ENCODE measurements at regions not wholly inside any gene's neighbourhood (a gene's known extent, or its start where the extent isn't known, plus 50 kb on each side); places are given as distances from the start of the nearest gene placed in this dataset.

GRCh38 chr6:91560409-91560808 lies 973.5 kb upstream of the MAP3K7 start:
- Histone ChIP-seq H3K27me3 (ENCODE audit: insufficient read depth in 3 of 3, low read length in 2 of 3) (no peaks in the 10 kb centered on the region), H3K27ac (no peak overlapping the region), H3K36me3 (ENCODE audit: insufficient read depth in 1 of 2, low read depth in 1 of 2) (no peaks in the 10 kb centered on the region), H3K4me3 (no peak overlapping the region), H3K9me3 (no peaks in the 10 kb centered on the region), H3K4me1 (no peaks in the 10 kb centered on the region)
- intact Hi-C loops (cut with DNase I): no loop called here
- 93 to 97% (median 93%) methylated on average over 3 of the region's 3 CpGs for WGBS, 3 donors
- DNase-seq (no peak), ATAC-seq (no peak)
- TF ChIP-seq CTCF (IDR thresholded peaks at IDR 0.05): no peak

DNA sequence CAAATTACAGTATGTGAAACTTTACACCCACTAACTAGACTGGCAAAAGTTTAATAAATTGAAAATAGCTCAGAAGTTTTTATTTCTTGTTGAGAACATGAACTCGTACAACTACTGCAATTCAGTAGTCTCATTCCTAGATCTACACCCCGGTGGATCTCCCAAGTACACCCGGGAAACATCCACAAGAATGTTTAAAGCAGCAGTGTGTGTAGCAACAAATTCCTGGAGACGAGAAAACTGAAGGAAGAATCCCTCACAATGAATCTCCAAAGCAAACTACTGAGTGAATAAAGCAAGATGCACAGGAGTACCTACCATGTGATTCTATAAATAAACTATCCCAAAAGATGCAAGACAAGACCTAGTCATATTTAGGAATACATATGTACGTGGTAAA lies 954.0 kb upstream of the MAP3K7 start:
- Histone ChIP-seq H3K27ac (no peak overlapping the region), H3K27me3 (ENCODE audit: insufficient read depth in 3 of 3, low read length in 2 of 3) (no peaks in the 10 kb centered on the region), H3K36me3 (ENCODE audit: insufficient read depth in 1 of 2, low read depth in 1 of 2) (no peaks in the 10 kb centered on the region), H3K4me1 (no peaks in the 10 kb centered on the region), H3K9me3 (no peaks in the 10 kb centered on the region), H3K4me3 (no peak overlapping the region)
- WGBS, 3 donors: 64 to 70% (median 68%) methylated on average over 5 of the region's 5 CpGs
- ATAC-seq (no peak), DNase-seq (no peak)
- TF ChIP-seq CTCF (IDR thresholded peaks at IDR 0.05): no peak
- intact Hi-C loops (cut with DNase I): no loop called here

DNA sequence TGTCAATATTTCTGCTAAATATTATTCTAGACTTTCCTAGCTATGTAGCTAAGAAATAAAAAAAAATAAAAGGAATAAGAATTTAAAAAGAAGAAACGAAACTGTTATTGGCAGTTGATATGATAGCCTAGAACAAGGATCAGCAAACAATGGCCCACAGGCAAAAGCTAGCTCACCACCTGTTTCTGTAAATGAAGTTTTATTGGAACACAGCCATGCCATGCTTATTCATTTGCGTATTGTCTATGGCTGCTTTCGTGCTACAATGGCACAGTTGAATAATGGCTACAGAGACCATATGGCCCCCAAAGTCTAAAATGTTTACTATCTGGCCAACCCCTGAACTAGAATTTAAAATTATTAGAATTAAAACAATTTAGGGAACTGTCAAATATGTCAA lies 952.6 kb upstream of the MAP3K7 start:
- Histone ChIP-seq H3K9me3 (no peaks in the 10 kb centered on the region), H3K27me3 (ENCODE audit: insufficient read depth in 3 of 3, low read length in 2 of 3) (no peaks in the 10 kb centered on the region), H3K4me1 (no peaks in the 10 kb centered on the region), H3K27ac (no peak overlapping the region), H3K4me3 (no peak overlapping the region), H3K36me3 (ENCODE audit: insufficient read depth in 1 of 2, low read depth in 1 of 2) (no peaks in the 10 kb centered on the region)
- WGBS, 3 donors: 21 to 38% (median 25%) methylated on average over 3 of the region's 3 CpGs
- TF ChIP-seq CTCF (IDR thresholded peaks at IDR 0.05): no peak
- DNase-seq (no peak), ATAC-seq (no peak)
- intact Hi-C loops (cut with DNase I): no loop called here

DNA sequence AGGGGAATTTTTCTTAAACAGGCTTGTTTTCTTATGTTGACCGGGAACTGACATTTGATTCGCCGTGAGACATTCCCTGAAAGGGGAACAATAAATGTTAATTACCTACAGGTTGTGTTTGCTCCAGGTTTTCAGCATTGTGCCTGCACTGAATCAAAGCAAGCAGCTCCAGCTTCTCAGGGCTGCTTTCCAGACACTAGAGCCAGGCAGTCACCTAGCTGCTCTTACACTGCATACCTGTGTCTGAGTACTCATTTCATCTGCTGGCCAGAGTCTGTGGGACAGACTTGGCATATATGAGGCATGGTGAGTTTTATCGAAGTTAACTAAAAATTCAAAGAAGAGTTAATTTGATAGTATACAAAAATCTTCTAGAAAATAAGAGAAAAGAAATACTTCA lies 951.8 kb upstream of the MAP3K7 start:
- Histone ChIP-seq H3K27me3 (ENCODE audit: insufficient read depth in 3 of 3, low read length in 2 of 3) (no peaks in the 10 kb centered on the region), H3K27ac (no peak overlapping the region), H3K9me3 (no peaks in the 10 kb centered on the region), H3K36me3 (ENCODE audit: insufficient read depth in 1 of 2, low read depth in 1 of 2) (no peaks in the 10 kb centered on the region), H3K4me1 (no peaks in the 10 kb centered on the region), H3K4me3 (no peak overlapping the region)
- TF ChIP-seq CTCF (IDR thresholded peaks at IDR 0.05): no peak
- DNase-seq (no peak), ATAC-seq (no peak)
- intact Hi-C loops (cut with DNase I): no loop called here
- WGBS, 3 donors: 71 to 73% (median 71%) methylated on average over 4 of the region's 4 CpGs

DNA sequence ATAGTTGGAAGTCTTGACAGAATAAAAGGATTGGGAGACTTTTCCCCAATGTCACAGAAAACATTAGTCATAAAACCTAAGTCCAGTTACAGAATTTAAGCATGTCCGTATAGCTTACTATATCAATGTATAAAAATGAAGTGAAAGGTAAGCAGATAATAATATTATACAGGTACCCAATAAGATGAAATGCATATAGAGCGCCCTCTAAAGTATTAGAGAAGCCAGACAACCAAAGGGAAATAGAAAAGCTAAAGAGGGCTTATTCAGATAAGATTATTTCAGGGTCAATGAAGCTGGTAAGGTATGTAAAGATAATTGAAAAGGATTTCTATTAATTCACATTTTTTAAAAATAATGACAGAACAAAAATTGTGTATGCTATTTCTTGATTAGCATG lies 947.7 kb upstream of the MAP3K7 start:
- H3K27ac ChIP-seq: no peak overlapping the region
- H3K9me3 ChIP-seq: no peaks in the 10 kb centered on the region
- no peak overlapping the region for H3K4me3 ChIP-seq
- 64 to 70% (median 69%) methylated on average over 2 of the region's 2 CpGs for WGBS, 3 donors
- no peaks in the 10 kb centered on the region for H3K4me1 ChIP-seq
- no peak for DNase-seq
- intact Hi-C loops (cut with DNase I): no loop called here
- TF ChIP-seq CTCF (IDR thresholded peaks at IDR 0.05): no peak
- ATAC-seq: no peak
- H3K27me3 ChIP-seq (ENCODE audit: insufficient read depth in 3 of 3, low read length in 2 of 3): no peaks in the 10 kb centered on the region
- H3K36me3 ChIP-seq (ENCODE audit: insufficient read depth in 1 of 2, low read depth in 1 of 2): no peaks in the 10 kb centered on the region
